Activated CD8-positive, alpha-beta T cell treated with anti-CD3 and anti-CD28 coated beads for 36 hours (primary cell): ENCODE measurements at regions not wholly inside any gene's neighbourhood (a gene's known extent, or its start where the extent isn't known, plus 50 kb on each side); places are given as distances from the start of the nearest gene placed in this dataset.

Experiments
- ATAC-seq: fragments of 200-7000 bp; cut with Tn5 transposase; one replicate; pipeline ENCODE4 v1.10.0; 2021; ENCODE audit warnings: mild to moderate bottlenecking, moderate library complexity
- CTCF ChIA-PET: fragments of 350-600 bp; sonication (Branson Sonifier 250); formaldehyde crosslinking; loops from one replicate; lab custom pipeline; 2021; ENCODE audit warnings: antibody characterized with exemption; lab: Charles Lee
- POLR2A ChIA-PET: fragments of 350-600 bp; sonication (Branson Sonifier 250); formaldehyde crosslinking; loops from one replicate; lab custom pipeline; 2021; ENCODE audit warnings: antibody characterized with exemption; lab: Charles Lee
- DNase-seq: peaks from one replicate; pipeline ENCODE4 v3.0.0-alpha.2; 2020
- H3K27ac Mint-ChIP-seq: one replicate; pipeline ENCODE4 v1.8.0; 2021; ENCODE audit warnings: mild to moderate bottlenecking, mixed read lengths
- H3K27me3 Mint-ChIP-seq: one replicate; pipeline ENCODE4 v1.8.0; 2021; ENCODE audit warnings: mixed read lengths
- H3K36me3 Mint-ChIP-seq: one replicate; pipeline ENCODE4 v1.8.0; 2021; ENCODE audit warnings: low read depth, mixed read lengths
- H3K4me1 Mint-ChIP-seq: one replicate; pipeline ENCODE4 v1.8.0; 2021; ENCODE audit warnings: low read depth, mixed read lengths
- H3K4me3 Mint-ChIP-seq: one replicate; pipeline ENCODE4 v1.8.0; 2021; ENCODE audit warnings: mild to moderate bottlenecking, moderate library complexity, mixed read lengths
- H3K9me3 Mint-ChIP-seq: one replicate; pipeline ENCODE4 v1.8.0; 2021; ENCODE audit warnings: mixed read lengths
- CTCF ChIP-seq: fragments of 200-600 bp; IDR thresholded peaks from one replicate; pipeline ENCODE4 v1.8.0; 2022; ENCODE audit warnings: antibody characterized with exemption, mild to moderate bottlenecking
- intact Hi-C: fragments of 100-400 bp; cut with micrococcal nuclease; formaldehyde crosslinking; loops from one replicate; pipeline ENCODE4 v1.10.0; 2022

- Mint-ChIP-seq H3K4me1 (peaks cover 16% of the 10 kb centered on the region), H3K4me3 (no peak overlapping the region), H3K27me3 (no peaks in the 10 kb centered on the region), H3K36me3 (no peaks in the 10 kb centered on the region), H3K27ac (no peak overlapping the region), H3K9me3 (no peaks in the 10 kb centered on the region)
- ATAC-seq: no peak
- intact Hi-C loops: no loop called here
- CTCF ChIA-PET: interaction anchor here (1.1 to 8.6 kb wide), 2 partner anchors 18 to 248 kb away, joined by 3 to 270 read pairs; partner anchors contain the start of gene GLUL
- POLR2A ChIA-PET: no interaction called here
- TF ChIP-seq CTCF: no peak
- no peak for DNase-seq
Measured at GRCh38 chr1:182147951-182148350, 86.4 kb upstream of the ZNF648 start.

GRCh38 chr1:182147136-182147820 lies 85.8 kb upstream of the ZNF648 start:
- Mint-ChIP-seq H3K4me1 (peaks cover 16% of the 10 kb centered on the region), H3K36me3 (no peaks in the 10 kb centered on the region), H3K9me3 (no peaks in the 10 kb centered on the region), H3K27me3 (peaks cover 2% of the 10 kb centered on the region), H3K27ac (no peak overlapping the region), H3K4me3 (no peak overlapping the region)
- TF ChIP-seq CTCF: no peak
- DNase-seq (no peak), ATAC-seq (no peak)
- POLR2A ChIA-PET: no interaction called here
- intact Hi-C loops: no loop called here
- CTCF ChIA-PET: interaction anchor here (1.1 to 8.6 kb wide), 3 partner anchors 18 to 248 kb away, joined by 3 to 270 read pairs (median 51); partner anchors contain the start of gene GLUL

GRCh38 chr1:182146286-182146685 lies 84.8 kb upstream of the ZNF648 start:
- DNase-seq (no peak), ATAC-seq (no peak)
- POLR2A ChIA-PET: interaction anchor here (1.2 kb wide), 1 partner anchor 253 kb away, joined by 4 read pairs; no protein-coding TSS in a partner anchor
- H3K36me3 Mint-ChIP-seq: no peaks in the 10 kb centered on the region
- peaks cover 6% of the 10 kb centered on the region for H3K27me3 Mint-ChIP-seq
- H3K4me1 Mint-ChIP-seq: peaks cover 16% of the 10 kb centered on the region
- CTCF ChIA-PET: interaction anchor here (1.0 to 8.6 kb wide), 5 partner anchors 14 to 249 kb away, joined by 3 to 270 read pairs (median 39); partner anchors contain the start of gene GLUL
- H3K4me3 Mint-ChIP-seq: no peak overlapping the region
- intact Hi-C loops: no loop called here
- H3K27ac Mint-ChIP-seq: no peak overlapping the region
- TF ChIP-seq CTCF: no peak
- H3K9me3 Mint-ChIP-seq: no peaks in the 10 kb centered on the region

- CTCF ChIA-PET: interaction anchor here (1.0 to 8.6 kb wide), 7 partner anchors 15 to 250 kb away, joined by 3 to 270 read pairs (median 22); partner anchors contain the start of gene GLUL
- no peak for DNase-seq
- no peak overlapping the region for H3K27ac Mint-ChIP-seq
- ATAC-seq: no peak
- no peaks in the 10 kb centered on the region for H3K9me3 Mint-ChIP-seq
- H3K27me3 Mint-ChIP-seq: peaks cover 6% of the 10 kb centered on the region
- TF ChIP-seq CTCF: no peak
- POLR2A ChIA-PET: interaction anchor here (1.2 kb wide), 1 partner anchor 254 kb away, joined by 4 read pairs; no protein-coding TSS in a partner anchor
- intact Hi-C loops: no loop called here
- peaks cover 16% of the 10 kb centered on the region for H3K4me1 Mint-ChIP-seq
- H3K4me3 Mint-ChIP-seq: no peak overlapping the region
- H3K36me3 Mint-ChIP-seq: no peaks in the 10 kb centered on the region
Measured at GRCh38 chr1:182145441-182145840, 83.9 kb upstream of the ZNF648 start.

GRCh38 chr1:182144646-182145030 lies 83.1 kb upstream of the ZNF648 start:
- Mint-ChIP-seq H3K4me3 (no peak overlapping the region), H3K36me3 (no peaks in the 10 kb centered on the region), H3K9me3 (no peaks in the 10 kb centered on the region), H3K4me1 (peaks cover 16% of the 10 kb centered on the region), H3K27me3 (peaks cover 6% of the 10 kb centered on the region), H3K27ac (no peak overlapping the region)
- no peak for DNase-seq
- ChIA-PET POLR2A (no interaction called here), CTCF (interaction anchor here (0.8 to 8.6 kb wide), 21 partner anchors 8 to 444 kb away, joined by 3 to 270 read pairs (median 12); partner anchors contain the start of genes GLUL and RNASEL)
- ATAC-seq: no peak
- TF ChIP-seq CTCF: no peak
- intact Hi-C loops: no loop called here
